IMR-90 (cell line): ENCODE measurements at regions not wholly inside any gene's neighbourhood (a gene's known extent, or its start where the extent isn't known, plus 50 kb on each side); places are given as distances from the start of the nearest gene placed in this dataset.

Experiments
- ATAC-seq: fragments of 200-7000 bp; cut with Tn5 transposase; 2 replicates; pipeline ENCODE4 v1.9.1; 2020; ENCODE audit warnings: low read depth, mild to moderate bottlenecking, moderate library complexity
- BruUV-seq: library from RNA; stranded (reverse); fragments of 400-500 nt; replicated peaks from 2 replicates; lab custom pipeline; 2021; lab: Mats Ljungman, UMichigan
- CTCF ChIA-PET: fragments of 300-600 bp; formaldehyde crosslinking; extraction: SDS; loops from one replicate; lab custom pipeline; 2021; ENCODE audit warnings: antibody characterized with exemption; lab: Yijun Ruan, JAX
- POLR2A ChIA-PET: fragments of 300-600 bp; sonication (Branson Sonifier 250); formaldehyde crosslinking; loops from one replicate; lab custom pipeline; 2022; ENCODE audit warnings: antibody characterized with exemption; ENCODE audit not compliant: unreplicated experiment; lab: Charles Lee
- DNase-seq: peaks from one replicate; pipeline ENCODE4 v3.0.0; 2013
- H2AFZ ChIP-seq: replicated peaks from 2 replicates; pipeline ENCODE3; 2013; ENCODE audit warnings: low read length, mild to moderate bottlenecking; ENCODE audit not compliant: poor library complexity
- H2AK5ac ChIP-seq: 2 replicates; pipeline ENCODE4 v1.6.1; 2013; ENCODE audit warnings: low read depth, low read length, inconsistent platforms
- H2AK9ac ChIP-seq: replicated peaks from 2 replicates; pipeline ENCODE3; 2013; ENCODE audit warnings: mild to moderate bottlenecking, low read depth, low read length, moderate library complexity; ENCODE audit not compliant: poor library complexity
- H2BK120ac ChIP-seq: 2 replicates; pipeline ENCODE4 v1.6.1; 2013; ENCODE audit warnings: low read depth, low read length, inconsistent platforms
- H2BK15ac ChIP-seq: 3 replicates; pipeline ENCODE4 v1.6.1; 2013; ENCODE audit warnings: low read depth, low read length, inconsistent platforms
- H2BK20ac ChIP-seq: 2 replicates; pipeline ENCODE4 v1.6.1; 2013; ENCODE audit warnings: low read depth, mild to moderate bottlenecking, inconsistent platforms, low read length, moderate library complexity
- H2BK5ac ChIP-seq: 2 replicates; pipeline ENCODE4 v1.6.1; 2013; ENCODE audit warnings: mild to moderate bottlenecking, low read depth, low read length, inconsistent platforms; ENCODE audit not compliant: poor library complexity, severe bottlenecking
- H3K14ac ChIP-seq: replicated peaks from 2 replicates; pipeline ENCODE4 v1.6.1; 2013; ENCODE audit warnings: low read depth, low read length, inconsistent platforms
- H3K18ac ChIP-seq: 2 replicates; pipeline ENCODE4 v1.6.1; 2013; ENCODE audit warnings: low read depth, low read length, control low read depth
- H3K23ac ChIP-seq: 2 replicates; pipeline ENCODE4 v1.6.1; 2013; ENCODE audit warnings: low read depth, low read length, inconsistent platforms
- H3K27ac ChIP-seq: 2 replicates; pipeline ENCODE4 v1.5.1; 2013; ENCODE audit warnings: mild to moderate bottlenecking, control low read depth, low read length; ENCODE audit not compliant: insufficient read depth
- H3K27me3 ChIP-seq: 2 replicates; pipeline ENCODE4 v1.6.1; 2013; ENCODE audit warnings: low read length; ENCODE audit not compliant: control insufficient read depth, insufficient read depth
- H3K36me3 ChIP-seq: 2 replicates; pipeline ENCODE4 v1.6.1; 2013; ENCODE audit warnings: low read length, mixed read lengths; ENCODE audit not compliant: control insufficient read depth, insufficient read depth
- H3K4ac ChIP-seq: 2 replicates; pipeline ENCODE4 v1.6.1; 2013; ENCODE audit warnings: low read depth, low read length, inconsistent platforms
- H3K4me1 ChIP-seq: 2 replicates; pipeline ENCODE4 v1.6.1; 2013; ENCODE audit warnings: low read length, mixed read lengths; ENCODE audit not compliant: control insufficient read depth, insufficient read depth
- H3K4me2 ChIP-seq: 2 replicates; pipeline ENCODE4 v1.6.1; 2013; ENCODE audit warnings: low read depth, mild to moderate bottlenecking, control low read depth, low read length, moderate library complexity
- H3K4me3 ChIP-seq: 2 replicates; pipeline ENCODE4 v1.5.1; 2013; ENCODE audit warnings: low read depth, mild to moderate bottlenecking, control low read depth, low read length, moderate library complexity; ENCODE audit not compliant: insufficient read depth
- H3K56ac ChIP-seq: 2 replicates; pipeline ENCODE4 v1.6.1; 2013; ENCODE audit warnings: low read length, inconsistent platforms; ENCODE audit not compliant: insufficient read depth; ENCODE audit errors: extremely low read depth
- H3K79me1 ChIP-seq, 2 experiments: 2 replicates each; pipeline ENCODE4 v1.6.1; 2013; ENCODE audit warnings: low read length in 2 of 2, inconsistent platforms in 1 of 2, low read depth in 1 of 2
- H3K9ac ChIP-seq: 2 replicates; pipeline ENCODE4 v1.6.1; 2013; ENCODE audit warnings: low read depth, low read length, control low read depth
- H3K9me1 ChIP-seq: 2 replicates; pipeline ENCODE4 v1.6.1; 2013; ENCODE audit warnings: low read length, inconsistent platforms; ENCODE audit not compliant: insufficient read depth
- H3K9me3 ChIP-seq: 2 replicates; pipeline ENCODE4 v1.6.1; 2013; ENCODE audit warnings: low read length; ENCODE audit not compliant: control insufficient read depth, insufficient read depth
- H4K20me1 ChIP-seq: 2 replicates; pipeline ENCODE4 v1.6.1; 2013; ENCODE audit warnings: low read length, inconsistent platforms; ENCODE audit not compliant: insufficient read depth
- H4K5ac ChIP-seq: 2 replicates; pipeline ENCODE4 v1.6.1; 2013; ENCODE audit warnings: mild to moderate bottlenecking, low read depth, low read length, control low read depth
- H4K8ac ChIP-seq, 2 experiments: 2 replicates each; pipeline ENCODE4 v1.6.1; 2013; ENCODE audit warnings: low read depth in 2 of 2, low read length in 2 of 2, control low read depth in 1 of 2, inconsistent platforms in 1 of 2
- H4K91ac ChIP-seq: 2 replicates; pipeline ENCODE4 v1.6.1; 2013; ENCODE audit warnings: low read depth, low read length, inconsistent platforms; ENCODE audit not compliant: insufficient read depth
- BHLHE40 ChIP-seq: fragments of 150-350 bp; IDR thresholded peaks from 2 replicates; pipeline ENCODE4 v1.6.1; 2016; ENCODE audit warnings: mild to moderate bottlenecking, low read depth, low read length
- CEBPB ChIP-seq: IDR thresholded peaks from 2 replicates; pipeline ENCODE4 v1.6.1; 2012; ENCODE audit warnings: low read depth, low read length, improper control_type of control experiment
- CHD1 ChIP-seq: IDR thresholded peaks from 2 replicates; pipeline ENCODE4 v1.6.1; 2012; ENCODE audit warnings: low read depth, low read length, improper control_type of control experiment
- CTCF ChIP-seq: conservative IDR thresholded peaks from 2 replicates; pipeline ENCODE4 v1.5.1; 2012; ENCODE audit warnings: mild to moderate bottlenecking, low read depth, low read length, improper control_type of control experiment
- ELK1 ChIP-seq: fragments of 150-350 bp; IDR thresholded peaks from 2 replicates; pipeline ENCODE4 v1.6.1; 2016; ENCODE audit warnings: low read depth, mild to moderate bottlenecking, low read length, moderate library complexity, borderline replicate concordance
- MAFK ChIP-seq: IDR thresholded peaks from 2 replicates; pipeline ENCODE4 v1.6.1; 2012; ENCODE audit warnings: low read depth, low read length, improper control_type of control experiment
- MAZ ChIP-seq: IDR thresholded peaks from 2 replicates; pipeline ENCODE4 v1.6.1; 2012; ENCODE audit warnings: low read depth, mild to moderate bottlenecking, low read length, improper control_type of control experiment, moderate library complexity, borderline replicate concordance
- MXI1 ChIP-seq: IDR thresholded peaks from 2 replicates; pipeline ENCODE4 v1.6.1; 2012; ENCODE audit warnings: low read depth, mild to moderate bottlenecking, low read length, moderate library complexity, borderline replicate concordance
- NFE2L2 ChIP-seq: fragments of 150-350 bp; IDR thresholded peaks from 2 replicates; pipeline ENCODE4 v1.6.1; 2016; ENCODE audit warnings: low read depth, mild to moderate bottlenecking, low read length
- POLR2A ChIP-seq: IDR thresholded peaks from 2 replicates; pipeline ENCODE4 v1.6.1; 2012; ENCODE audit warnings: mild to moderate bottlenecking, low read depth, low read length
- RAD21 ChIP-seq: IDR thresholded peaks from 2 replicates; pipeline ENCODE4 v1.6.1; 2012; ENCODE audit warnings: low read length, improper control_type of control experiment
- RFX5 ChIP-seq: IDR thresholded peaks from 2 replicates; pipeline ENCODE4 v1.8.0; 2012; ENCODE audit warnings: low read depth, mild to moderate bottlenecking, low read length, moderate library complexity
- SMC3 ChIP-seq: fragments of 150-350 bp; IDR thresholded peaks from 2 replicates; pipeline ENCODE4 v1.6.1; 2016; ENCODE audit warnings: low read depth, mild to moderate bottlenecking, antibody characterized with exemption, low read length, moderate library complexity
- WGBS, 2 experiments: methylation state at CpG; one replicate each; pipeline versions ENCODE4 v1.1.5 to v1.1.7; 2013; ENCODE audit warnings: missing lambda C conversion rate in 2 of 2; ENCODE audit not compliant: insufficient read length in 1 of 2; ENCODE audit errors: extremely low coverage in 2 of 2; 5-methylcytosine and 5-hydroxymethylcytosine counted together
- dilution Hi-C: fragments of 300-500 bp; cut with HindIII; formaldehyde crosslinking; loops from one replicate; pipeline ENCODE4 v1.14.3; 2018; ENCODE audit warnings: low sequenced_read_pairs; ENCODE audit not compliant: unreplicated experiment
- in situ Hi-C: fragments of 300-500 bp; cut with MboI; formaldehyde crosslinking; loops from 3 replicates; pipeline ENCODE4 v1.14.3; 2019; ENCODE audit warnings: low sequenced_read_pairs, inconsistent platforms, mixed read lengths
- intact Hi-C: fragments of 100-400 bp; cut with micrococcal nuclease; formaldehyde crosslinking; loops from 2 replicates; pipeline ENCODE4 v1.10.0; 2022

GRCh38 chr2:234161932-234162331 lies 111.4 kb downstream of the SPP2 start:
- Histone ChIP-seq H2BK15ac (no peak overlapping the region), H3K56ac (no peak overlapping the region), H4K5ac (no peak overlapping the region), H2BK5ac (no peak overlapping the region), H2AK5ac (no peak overlapping the region), H3K27me3 (0 out of 2 replicates have a peak, but pooled peaks cover 3% of the 10 kb centered on the region), H3K4me2 (no peak overlapping the region), H2BK20ac (no peak overlapping the region), H4K20me1 (no peaks in the 10 kb centered on the region), H2BK120ac (no peak overlapping the region), H3K14ac (no peak overlapping the region), H3K79me1 (no peaks in the 10 kb centered on the region), H3K23ac (no peak overlapping the region), H3K4ac (no peak overlapping the region), H3K18ac (no peak overlapping the region), H2AK9ac (no peak overlapping the region), H2AFZ (no peak overlapping the region), H3K27ac (no peak overlapping the region), H4K8ac (no peak overlapping the region), H3K4me1 (no peaks in the 10 kb centered on the region), H3K36me3 (no peaks in the 10 kb centered on the region), H4K91ac (no peak overlapping the region), H3K4me3 (no peak overlapping the region), H3K9me1 (no peaks in the 10 kb centered on the region), H3K9ac (no peak overlapping the region), H3K9me3 (no peaks in the 10 kb centered on the region)
- ATAC-seq (no peak), DNase-seq (no peak)
- no peak for TF ChIP-seq CHD1
- no peak for TF ChIP-seq BHLHE40
- TF ChIP-seq MAZ: no peak
- no peak for TF ChIP-seq RFX5
- TF ChIP-seq MAFK: no peak
- no peak for TF ChIP-seq CEBPB
- TF ChIP-seq SMC3: no peak
- no peak for TF ChIP-seq CTCF
- no peak for TF ChIP-seq RAD21
- TF ChIP-seq MXI1: no peak
- TF ChIP-seq ELK1: no peak
- TF ChIP-seq POLR2A: no peak
- TF ChIP-seq NFE2L2: no peak
- no CpG with 5 or more reads among the region's 6 CpGs for WGBS, 2 experiments
- ChIA-PET CTCF (no interaction called here), POLR2A (no interaction called here)
- in situ Hi-C loops (no loop called here), intact Hi-C loops (no loop called here), dilution Hi-C loops (no loop called here)
- no TSS peak for BruUV-seq
